ENCODE measurements at regions not wholly inside any gene's neighbourhood (a gene's known extent, or its start where the extent isn't known, plus 50 kb on each side); places are given as distances from the start of the nearest gene placed in this dataset.
"Not testable (repeated sequence)": the region's sequence is repeated elsewhere in the genome, so short reads cannot be mapped to it uniquely, and the experiment has no call there.

GRCh38 chr6:76165471-76166221, 93.2 kb upstream of the IMPG1 start:
- H3K36me3 ChIP-seq (ENCODE audit: insufficient read depth, low read length) = no peaks in the 10 kb centered on the region

DNA sequence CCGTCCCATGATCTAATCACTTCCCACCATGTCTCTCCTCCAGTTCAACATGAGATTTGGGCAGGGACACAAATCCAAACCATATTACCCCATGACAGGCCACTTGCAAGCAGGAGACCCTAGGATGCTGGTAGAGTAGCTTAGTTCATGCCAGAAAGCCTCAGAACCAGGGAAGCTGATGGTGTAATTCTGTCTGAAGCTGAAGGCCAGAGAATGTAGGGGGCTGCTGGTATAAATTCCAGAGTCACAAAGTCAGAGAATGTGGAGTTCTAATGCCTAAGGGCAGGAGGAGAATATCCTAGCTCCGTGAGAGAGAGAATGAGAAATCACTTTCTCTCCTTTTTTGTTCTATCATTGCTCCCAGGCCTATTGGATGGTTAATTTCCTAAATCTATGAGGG, 90.3 kb upstream of the IMPG1 start:
- Histone ChIP-seq H3K4me3 (ENCODE audit: low read depth, low read length, poor library complexity, severe bottlenecking) (no peak overlapping the region), H3K9me2 (ENCODE audit: low read depth, low read length) (no peaks in the 10 kb centered on the region), H2AFZ (ENCODE audit: low read length) (no peak overlapping the region), H3K9me3 (ENCODE audit: low read length) (no peaks in the 10 kb centered on the region), H3F3A (ENCODE audit: insufficient read depth, low read length) (no peaks in the 10 kb centered on the region), H3K27me3 (ENCODE audit: insufficient read depth, low read length) (no peaks in the 10 kb centered on the region), H3K4me1 (ENCODE audit: insufficient read depth, low read length, severe bottlenecking) (no peaks in the 10 kb centered on the region), H4K20me1 (ENCODE audit: insufficient read depth, low read length) (no peaks in the 10 kb centered on the region), H3K4me2 (ENCODE audit: low read length) (no peak overlapping the region), H3K36me3 (ENCODE audit: insufficient read depth, low read length) (no peaks in the 10 kb centered on the region), H3K79me2 (ENCODE audit: insufficient read depth, low read length) (no peaks in the 10 kb centered on the region), H3K27ac (ENCODE audit: low read depth, low read length, poor library complexity, severe bottlenecking) (no peak overlapping the region), H3K9ac (ENCODE audit: low read length) (no peak overlapping the region)
- TF ChIP-seq EZH2 (IDR thresholded peaks at IDR 0.05; ENCODE audit: borderline replicate concordance, low read length) (no peak), CTCF (IDR thresholded peaks at IDR 0.05; ENCODE audit: low read length) (no peak)

More at GRCh38 chr6:76165471-76166221, 93.2 kb upstream of the IMPG1 start:
- H3K79me2 ChIP-seq (ENCODE audit: insufficient read depth, low read length) = no peaks in the 10 kb centered on the region
- H3K9ac ChIP-seq (ENCODE audit: low read length) = no peak overlapping the region
- H3K27ac ChIP-seq (ENCODE audit: low read depth, low read length, poor library complexity, severe bottlenecking) = no peak overlapping the region
- TF ChIP-seq CTCF (IDR thresholded peaks at IDR 0.05; ENCODE audit: low read length) (no peak), EZH2 (IDR thresholded peaks at IDR 0.05; ENCODE audit: borderline replicate concordance, low read length) (no peak)
- H3K9me3 ChIP-seq (ENCODE audit: low read length) = no peaks in the 10 kb centered on the region
- H3F3A ChIP-seq (ENCODE audit: insufficient read depth, low read length) = no peaks in the 10 kb centered on the region
- no peak overlapping the region for H2AFZ ChIP-seq (ENCODE audit: low read length)
- no peak overlapping the region for H3K4me3 ChIP-seq (ENCODE audit: low read depth, low read length, poor library complexity, severe bottlenecking)
- H4K20me1 ChIP-seq (ENCODE audit: insufficient read depth, low read length) = no peaks in the 10 kb centered on the region
- H3K9me2 ChIP-seq (ENCODE audit: low read depth, low read length) = no peaks in the 10 kb centered on the region
- no peak overlapping the region for H3K4me2 ChIP-seq (ENCODE audit: low read length)
- H3K27me3 ChIP-seq (ENCODE audit: insufficient read depth, low read length) = no peaks in the 10 kb centered on the region
- H3K4me1 ChIP-seq (ENCODE audit: insufficient read depth, low read length, severe bottlenecking) = no peaks in the 10 kb centered on the region

GRCh38 chr6:76157800-76158199, 85.3 kb upstream of the IMPG1 start:
- H3K36me3 ChIP-seq (ENCODE audit: insufficient read depth, low read length); H3K9ac ChIP-seq (ENCODE audit: low read length); H3K79me2 ChIP-seq (ENCODE audit: insufficient read depth, low read length); H3K27me3 ChIP-seq (ENCODE audit: insufficient read depth, low read length); H3K9me2 ChIP-seq (ENCODE audit: low read depth, low read length); H3K27ac ChIP-seq (ENCODE audit: low read depth, low read length, poor library complexity, severe bottlenecking); H3K4me3 ChIP-seq (ENCODE audit: low read depth, low read length, poor library complexity, severe bottlenecking); H3K9me3 ChIP-seq (ENCODE audit: low read length); H3K4me2 ChIP-seq (ENCODE audit: low read length); H4K20me1 ChIP-seq (ENCODE audit: insufficient read depth, low read length); H3F3A ChIP-seq (ENCODE audit: insufficient read depth, low read length); H2AFZ ChIP-seq (ENCODE audit: low read length); H3K4me1 ChIP-seq (ENCODE audit: insufficient read depth, low read length, severe bottlenecking): not testable (repeated sequence)

GRCh38 chr6:76135481-76135880, 63.0 kb upstream of the IMPG1 start:
- Histone ChIP-seq H3K9me2 (ENCODE audit: low read depth, low read length) (no peaks in the 10 kb centered on the region), H3K4me3 (ENCODE audit: low read depth, low read length, poor library complexity, severe bottlenecking) (no peak overlapping the region)
- TF ChIP-seq EZH2 (IDR thresholded peaks at IDR 0.05; ENCODE audit: borderline replicate concordance, low read length) (no peak), CTCF (IDR thresholded peaks at IDR 0.05; ENCODE audit: low read length) (no peak)

More at GRCh38 chr6:76135481-76135880, 63.0 kb upstream of the IMPG1 start:
- H2AFZ ChIP-seq (ENCODE audit: low read length) = no peak overlapping the region
- H3F3A ChIP-seq (ENCODE audit: insufficient read depth, low read length) = no peaks in the 10 kb centered on the region
- H3K9me3 ChIP-seq (ENCODE audit: low read length) = no peaks in the 10 kb centered on the region
- H3K36me3 ChIP-seq (ENCODE audit: insufficient read depth, low read length) = no peaks in the 10 kb centered on the region
- no peaks in the 10 kb centered on the region for H4K20me1 ChIP-seq (ENCODE audit: insufficient read depth, low read length)
- H3K4me2 ChIP-seq (ENCODE audit: low read length) = no peak overlapping the region
- H3K4me1 ChIP-seq (ENCODE audit: insufficient read depth, low read length, severe bottlenecking) = no peaks in the 10 kb centered on the region
- no peak overlapping the region for H3K27ac ChIP-seq (ENCODE audit: low read depth, low read length, poor library complexity, severe bottlenecking)
- H3K27me3 ChIP-seq (ENCODE audit: insufficient read depth, low read length) = no peaks in the 10 kb centered on the region
- no peak overlapping the region for H3K9ac ChIP-seq (ENCODE audit: low read length)
- H3K79me2 ChIP-seq (ENCODE audit: insufficient read depth, low read length) = no peaks in the 10 kb centered on the region

Data from OCI-LY1 (cell line).